GM18517 (cell line): ENCODE measurements at regions not wholly inside any gene's neighbourhood (a gene's known extent, or its start where the extent isn't known, plus 50 kb on each side); places are given as distances from the start of the nearest gene placed in this dataset.

Experiments used
- ATAC-seq: cut with Tn5 transposase; IDR thresholded peaks from one replicate; pipeline ENCODE4 v1.9.1; 2021; ENCODE audit warnings: mild to moderate bottlenecking, moderate library complexity; ENCODE audit not compliant: unreplicated experiment

DNA sequence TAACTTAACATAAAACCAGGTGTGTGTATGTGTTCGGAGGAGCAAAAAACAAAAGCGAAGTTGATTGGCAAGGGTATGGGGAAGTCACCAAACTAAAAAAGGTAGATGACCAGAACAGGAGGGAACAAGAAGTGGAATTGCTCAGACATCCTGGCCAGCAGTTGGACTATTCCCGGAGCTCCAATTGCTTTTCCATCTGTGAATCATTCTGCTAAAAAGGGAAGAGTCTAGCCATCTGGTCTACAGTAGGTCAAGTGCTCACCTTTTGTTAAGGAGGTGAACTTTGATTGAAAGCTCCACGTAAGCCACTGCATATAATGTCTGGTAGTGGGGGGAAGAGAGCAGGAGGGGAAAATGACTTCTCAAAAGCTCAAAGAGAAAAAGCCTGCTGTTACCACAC is 50.0 kb upstream of the BET1 start:
- no peak for ATAC-seq

GRCh38 chr7:94055963-94056362 is 51.8 kb upstream of the BET1 start:
- ATAC-seq, result no peak

DNA sequence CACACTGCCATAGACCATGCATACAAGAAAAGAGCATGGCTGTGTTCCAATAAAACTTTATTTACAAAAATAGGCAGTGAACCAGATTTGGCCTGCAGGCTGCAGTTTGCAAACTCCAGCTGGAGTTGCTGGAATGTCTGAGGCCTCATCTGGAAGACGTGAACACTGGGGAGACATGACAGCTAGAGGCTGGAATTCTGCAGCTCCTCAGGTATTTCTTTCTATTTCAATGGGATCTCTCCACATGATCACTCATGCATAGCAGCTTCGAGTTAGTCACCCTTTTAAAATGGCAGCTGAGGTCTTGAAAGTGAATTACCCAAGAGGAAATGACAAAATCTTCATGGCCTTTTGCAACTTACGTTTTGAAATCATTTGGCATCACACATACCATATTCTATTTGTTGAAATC is 52.6 kb upstream of the BET1 start:
- no peak for ATAC-seq

DNA sequence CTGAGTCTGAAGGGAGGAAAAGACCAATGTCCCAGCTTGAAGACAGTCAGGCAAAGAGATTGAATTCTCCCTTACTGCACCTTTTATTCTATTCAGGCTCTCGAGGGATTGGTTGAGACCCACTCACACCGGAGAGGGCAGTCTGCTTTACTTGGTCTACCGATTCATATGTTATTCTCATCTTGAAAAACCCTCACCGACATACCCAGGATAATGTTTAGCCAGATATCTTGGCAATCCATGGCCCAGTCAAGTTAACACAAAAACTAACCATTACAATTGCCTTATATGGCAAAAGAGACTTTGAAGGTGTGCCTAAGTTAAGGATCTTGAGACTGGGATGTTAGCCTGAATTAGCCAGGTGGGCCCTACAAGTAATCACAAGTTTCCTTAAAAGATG is 53.8 kb upstream of the BET1 start:
- ATAC-seq, result no peak

GRCh38 chr7:94059746-94060145 is 55.6 kb upstream of the BET1 start:
- no peak for ATAC-seq

DNA sequence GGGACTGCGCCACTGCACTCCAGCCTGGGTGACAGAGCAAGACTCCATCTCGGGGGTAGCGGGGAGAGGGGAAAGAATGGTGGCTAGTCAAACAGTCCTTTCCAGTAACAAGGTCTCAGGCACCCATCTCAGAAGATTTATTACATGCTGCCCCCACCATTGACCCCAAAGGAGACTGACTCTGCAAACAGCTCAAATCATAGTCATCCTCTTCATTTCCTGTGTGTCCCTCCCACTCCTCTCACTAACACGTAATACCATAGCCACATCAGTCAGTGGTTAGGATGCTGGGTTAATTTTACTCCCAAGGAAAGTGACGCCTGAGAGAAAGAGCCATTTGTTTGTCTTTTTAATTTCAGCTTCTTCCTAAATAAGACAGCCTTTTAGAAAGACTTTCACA is 56.6 kb upstream of the BET1 start:
- ATAC-seq, result no peak

- no peak for ATAC-seq
These were observed 57.2 kb upstream of the BET1 start for GRCh38 chr7:94061326-94061725.

- no peak for ATAC-seq
These were observed 58.2 kb upstream of the BET1 start for GRCh38 chr7:94062372-94062771.

DNA sequence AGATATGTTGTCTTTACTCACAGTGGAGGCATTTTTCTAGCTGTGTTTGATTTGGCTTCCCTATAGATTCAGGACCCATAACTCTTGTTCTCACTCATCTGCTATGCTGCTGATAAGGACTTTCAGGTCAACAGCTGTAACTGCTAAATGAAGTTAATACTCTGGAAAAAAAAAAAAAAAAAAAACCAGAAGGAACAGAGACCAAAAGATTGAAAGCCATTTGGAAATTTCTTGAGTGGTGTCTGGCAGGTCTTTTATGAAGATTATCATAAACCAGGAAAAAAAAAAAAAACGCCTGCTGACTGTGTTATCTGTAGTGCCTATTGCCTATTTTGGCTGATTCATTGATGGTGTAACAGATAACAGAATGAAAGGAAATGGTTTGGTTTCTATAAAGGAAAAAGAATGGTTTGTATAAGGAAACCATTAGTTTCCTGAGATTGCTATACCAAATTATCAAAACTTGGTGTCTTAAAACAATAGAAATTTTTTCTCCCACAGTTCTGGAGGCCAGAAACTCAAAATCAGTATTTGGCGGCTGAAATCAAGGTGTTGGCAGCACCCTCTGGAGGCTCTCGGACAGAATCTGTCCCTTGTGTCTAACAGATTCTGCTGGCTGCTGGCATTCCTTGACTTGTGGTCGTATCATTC is 60.5 kb upstream of the BET1 start:
- no peak for ATAC-seq

DNA sequence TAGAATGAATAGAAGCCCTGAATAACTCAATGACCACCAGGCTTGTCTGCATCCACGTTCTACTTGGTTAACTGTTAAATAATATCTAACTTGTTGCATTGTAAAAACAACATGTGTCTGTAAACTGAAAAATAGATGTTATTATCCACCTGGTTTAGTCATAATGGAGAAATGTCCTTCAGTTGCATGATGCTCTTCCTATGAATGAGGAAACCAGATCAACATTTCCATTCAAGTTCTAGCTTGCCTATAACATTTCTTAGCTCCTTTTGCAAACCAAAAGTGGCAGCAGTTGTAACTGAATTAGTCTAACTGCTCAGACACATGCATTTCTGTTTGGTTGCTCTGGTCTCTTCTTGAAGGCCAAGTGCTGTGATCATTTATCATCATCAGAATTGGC is 62.9 kb upstream of the BET1 start:
- ATAC-seq, result no peak

DNA sequence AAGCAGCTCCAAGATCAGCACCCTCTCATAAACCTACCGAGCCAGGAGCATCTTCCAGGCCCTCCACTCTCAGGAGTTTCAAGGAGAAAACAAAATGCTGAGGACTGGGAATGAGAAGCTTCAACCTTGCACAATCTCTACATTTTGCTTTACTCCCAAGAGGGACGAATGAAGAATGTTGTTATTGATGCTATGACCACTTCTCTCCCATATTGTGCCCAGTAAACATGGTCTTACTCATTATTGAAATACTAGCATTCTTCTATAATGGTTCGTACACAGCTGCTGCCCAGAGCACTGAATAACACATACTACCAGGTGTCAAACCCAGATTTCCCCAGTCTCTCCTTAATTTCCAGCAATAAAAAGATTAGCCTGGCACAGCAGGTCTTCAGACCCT is 63.4 kb upstream of the BET1 start:
- no peak for ATAC-seq

GRCh38 chr7:94069162-94069739 is 65.1 kb upstream of the BET1 start:
- ATAC-seq, result no peak

GRCh38 chr7:94080551-94080950 is 76.4 kb upstream of the BET1 start:
- no peak for ATAC-seq

- no peak for ATAC-seq
These were observed 78.0 kb upstream of the BET1 start for GRCh38 chr7:94082126-94082525.

GRCh38 chr7:94087664-94088352 is 83.7 kb upstream of the BET1 start:
- peak; percentile 99 for ATAC-seq

GRCh38 chr7:94088560-94088959 is 84.4 kb upstream of the BET1 start:
- ATAC-seq, result no peak

- ATAC-seq, result no peak
These were observed 85.7 kb upstream of the BET1 start for GRCh38 chr7:94089806-94090205.

- ATAC-seq, result no peak
These were observed 88.8 kb upstream of the BET1 start for GRCh38 chr7:94092980-94093379.

DNA sequence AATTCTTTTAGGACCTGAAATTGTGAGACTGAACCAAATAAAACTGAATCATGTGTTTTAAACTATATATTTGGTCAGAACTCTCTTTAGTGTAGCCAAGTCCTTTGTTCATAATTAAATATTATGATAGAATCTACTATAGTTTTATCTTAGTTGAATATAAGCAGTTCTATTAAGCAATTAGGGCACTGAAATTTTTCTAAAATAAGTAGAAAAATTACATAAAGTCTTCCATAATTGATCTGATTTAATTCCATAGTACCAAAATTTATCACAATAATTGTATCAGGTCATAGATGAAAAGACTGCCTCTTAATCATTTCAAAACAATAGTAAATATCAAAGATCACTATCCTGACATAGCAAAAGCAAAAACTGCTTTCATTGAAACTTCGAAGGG is 90.1 kb upstream of the BET1 start:
- no peak for ATAC-seq

GRCh38 chr7:94095316-94096009 is 91.3 kb upstream of the BET1 start:
- ATAC-seq, result no peak

- no peak for ATAC-seq
These were observed 95.5 kb upstream of the BET1 start for GRCh38 chr7:94099679-94100078.
